ENCODE measurements at regions not wholly inside any gene's neighbourhood (a gene's known extent, or its start where the extent isn't known, plus 50 kb on each side); places are given as distances from the start of the nearest gene placed in this dataset.

DNA sequence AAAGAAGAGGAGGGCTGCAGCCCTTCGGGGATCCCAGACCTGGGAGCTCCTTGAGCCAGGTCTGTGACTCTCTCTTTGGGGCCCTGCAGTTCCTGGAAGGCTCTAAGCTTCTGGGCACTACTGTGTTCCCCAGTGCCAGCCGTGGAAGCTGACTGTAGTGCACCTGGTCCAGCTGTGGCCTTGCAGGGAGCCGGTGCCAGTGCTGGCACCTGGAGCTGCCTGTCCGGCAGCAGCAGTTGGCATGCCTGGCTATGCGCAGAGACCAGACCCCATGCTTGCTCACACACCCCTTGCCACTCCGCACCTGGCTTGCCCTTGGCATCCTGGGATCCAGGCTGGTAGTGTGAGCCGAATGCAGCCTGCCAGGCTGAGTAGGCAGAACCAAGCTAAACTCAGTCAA lies 91.0 kb upstream of the PUM3 start:
- 56% methylated on average over 1 of the region's 7 CpGs for WGBS (ENCODE audit: insufficient coverage, low coverage, low lambda C conversion rate, missing lambda C conversion rate)
- DNase-seq (no peak), ATAC-seq (no peak)

DNA sequence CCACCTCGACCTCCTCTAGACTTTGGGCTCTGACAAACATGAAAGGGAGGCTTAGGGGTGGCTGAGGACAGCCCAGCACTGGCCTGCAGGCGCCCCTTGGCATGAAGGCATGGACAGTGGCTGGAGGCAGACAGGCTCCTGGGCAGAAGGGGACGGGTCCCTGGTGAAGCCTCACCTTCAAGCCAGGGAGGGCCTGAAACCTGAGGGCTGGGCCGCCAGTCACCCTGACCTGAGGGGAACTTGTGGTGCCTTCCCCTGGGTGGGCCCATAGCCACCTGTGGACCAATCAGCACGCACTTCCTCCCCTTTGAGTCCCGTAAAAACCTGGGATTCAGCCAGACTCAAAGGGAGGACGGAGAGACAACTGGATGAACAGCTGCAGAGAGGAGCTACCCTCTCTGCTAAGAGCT lies 90.4 kb upstream of the PUM3 start:
- no peak overlapping the region for H3K27ac ChIP-seq
- intact Hi-C loops (cut with DNase I) = no loop called here
- H3K27me3 ChIP-seq = no peaks in the 10 kb centered on the region
- ATAC-seq = no peak
- WGBS (ENCODE audit: insufficient coverage, low coverage, low lambda C conversion rate, missing lambda C conversion rate) = 40% methylated on average over 1 of the region's 7 CpGs
- TF ChIP-seq POLR2A (IDR thresholded peaks at IDR 0.05) = no peak
- TF ChIP-seq, protein P1, sequence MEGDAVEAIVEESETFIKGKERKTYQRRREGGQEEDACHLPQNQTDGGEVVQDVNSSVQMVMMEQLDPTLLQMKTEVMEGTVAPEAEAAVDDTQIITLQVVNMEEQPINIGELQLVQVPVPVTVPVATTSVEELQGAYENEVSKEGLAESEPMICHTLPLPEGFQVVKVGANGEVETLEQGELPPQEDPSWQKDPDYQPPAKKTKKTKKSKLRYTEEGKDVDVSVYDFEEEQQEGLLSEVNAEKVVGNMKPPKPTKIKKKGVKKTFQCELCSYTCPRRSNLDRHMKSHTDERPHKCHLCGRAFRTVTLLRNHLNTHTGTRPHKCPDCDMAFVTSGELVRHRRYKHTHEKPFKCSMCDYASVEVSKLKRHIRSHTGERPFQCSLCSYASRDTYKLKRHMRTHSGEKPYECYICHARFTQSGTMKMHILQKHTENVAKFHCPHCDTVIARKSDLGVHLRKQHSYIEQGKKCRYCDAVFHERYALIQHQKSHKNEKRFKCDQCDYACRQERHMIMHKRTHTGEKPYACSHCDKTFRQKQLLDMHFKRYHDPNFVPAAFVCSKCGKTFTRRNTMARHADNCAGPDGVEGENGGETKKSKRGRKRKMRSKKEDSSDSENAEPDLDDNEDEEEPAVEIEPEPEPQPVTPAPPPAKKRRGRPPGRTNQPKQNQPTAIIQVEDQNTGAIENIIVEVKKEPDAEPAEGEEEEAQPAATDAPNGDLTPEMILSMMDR (IDR thresholded peaks at IDR 0.05) = no peak
- no peaks in the 10 kb centered on the region for H3K9me3 ChIP-seq
- no peak for DNase-seq
- no peaks in the 10 kb centered on the region for H3K4me1 ChIP-seq
- H3K36me3 ChIP-seq = no peaks in the 10 kb centered on the region
- no peak overlapping the region for H3K4me3 ChIP-seq

More for the DNA sequence above, 91.0 kb upstream of the PUM3 start:
- Histone ChIP-seq H3K27me3 (no peaks in the 10 kb centered on the region), H3K36me3 (no peaks in the 10 kb centered on the region), H3K9me3 (no peaks in the 10 kb centered on the region), H3K27ac (no peak overlapping the region), H3K4me3 (no peak overlapping the region), H3K4me1 (no peaks in the 10 kb centered on the region)
- no peak for TF ChIP-seq POLR2A (IDR thresholded peaks at IDR 0.05)
- TF ChIP-seq, protein P1 (IDR thresholded peaks at IDR 0.05) = no peak
- intact Hi-C loops (cut with DNase I) = no loop called here

GRCh38 chr9:2933165-2934095 lies 89.5 kb upstream of the PUM3 start:
- no peak for DNase-seq

DNA sequence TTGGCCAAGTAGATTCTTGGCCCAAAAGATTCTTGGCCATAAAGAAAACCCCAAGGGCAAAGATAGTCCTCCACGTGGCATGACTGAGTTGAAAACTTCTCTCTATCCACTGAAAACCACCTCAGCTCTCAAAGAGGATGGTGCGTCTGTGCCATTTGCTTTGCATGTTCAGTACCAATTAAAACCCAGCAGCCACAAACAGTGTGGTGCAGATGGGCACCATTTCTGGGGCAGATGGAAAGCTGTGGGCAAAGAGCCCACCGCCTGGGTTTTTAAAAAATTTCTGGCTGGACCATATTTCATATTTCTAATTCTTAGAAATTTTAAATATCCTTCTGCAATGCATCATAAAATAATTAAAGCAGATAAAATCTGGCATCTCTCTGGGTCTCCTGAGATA lies 84.5 kb upstream of the PUM3 start:
- 56% methylated on average over 1 of the region's 3 CpGs for WGBS (ENCODE audit: insufficient coverage, low coverage, low lambda C conversion rate, missing lambda C conversion rate)
- intact Hi-C loops (cut with DNase I) = no loop called here
- no peak for TF ChIP-seq POLR2A (IDR thresholded peaks at IDR 0.05)
- TF ChIP-seq, protein P1 (IDR thresholded peaks at IDR 0.05) = no peak
- Histone ChIP-seq H3K4me1 (no peaks in the 10 kb centered on the region), H3K9me3 (no peaks in the 10 kb centered on the region), H3K27me3 (no peaks in the 10 kb centered on the region), H3K4me3 (no peak overlapping the region), H3K27ac (no peak overlapping the region), H3K36me3 (no peaks in the 10 kb centered on the region)
- no peak for DNase-seq
- ATAC-seq = no peak

More at GRCh38 chr9:2933165-2934095, 89.5 kb upstream of the PUM3 start:
- Histone ChIP-seq H3K4me1 (no peaks in the 10 kb centered on the region), H3K27ac (no peak overlapping the region), H3K9me3 (no peaks in the 10 kb centered on the region), H3K27me3 (no peaks in the 10 kb centered on the region), H3K36me3 (no peaks in the 10 kb centered on the region), H3K4me3 (no peak overlapping the region)
- intact Hi-C loops (cut with DNase I) = no loop called here
- ATAC-seq = peak in 1 of 4 donors; percentile 34
- WGBS (ENCODE audit: insufficient coverage, low coverage, low lambda C conversion rate, missing lambda C conversion rate) = 47% methylated on average over 2 of the region's 47 CpGs
- TF ChIP-seq, protein P1 (IDR thresholded peaks at IDR 0.05) = no peak
- TF ChIP-seq POLR2A (IDR thresholded peaks at IDR 0.05) = no peak

Measured in right lobe of liver (tissue), 6 donors.